ENCODE measurements at regions not wholly inside any gene's neighbourhood (a gene's known extent, or its start where the extent isn't known, plus 50 kb on each side); places are given as distances from the start of the nearest gene placed in this dataset.

GRCh38 chr12:84791444-84791843 lies 121.2 kb downstream of the SLC6A15 start (continued):
- no peak for TF ChIP-seq ASH2L (IDR thresholded peaks at IDR 0.05; ENCODE audit: low read length)
- no peak for TF ChIP-seq POLR2A (IDR thresholded peaks at IDR 0.05; ENCODE audit: control extremely low read depth in 1 of 2, low read depth in 2 of 2, low read length in 2 of 2)
- no peak for TF ChIP-seq MAFK (IDR thresholded peaks at IDR 0.05; ENCODE audit: low read depth, low read length)
- no peak for TF ChIP-seq RBBP5 (IDR thresholded peaks at IDR 0.05; ENCODE audit: borderline replicate concordance, low read depth, low read length)
- TF ChIP-seq RAD21 (IDR thresholded peaks at IDR 0.05 in 1 of 2, conservative IDR thresholded peaks at IDR 0.05 in 1 of 2; ENCODE audit: low read depth in 2 of 2, low read length in 2 of 2), result no peak
- no peak for TF ChIP-seq SP2 (IDR thresholded peaks at IDR 0.05; ENCODE audit: low read length)
- TF ChIP-seq CREB1 (IDR thresholded peaks at IDR 0.05), result no peak
- TF ChIP-seq RXRA (IDR thresholded peaks at IDR 0.05; ENCODE audit: insufficient read depth, low read depth, low read length), result no peak
- no peak for TF ChIP-seq BACH1 (IDR thresholded peaks at IDR 0.05; ENCODE audit: low read length)
- no peak for TF ChIP-seq MAX (IDR thresholded peaks at IDR 0.05)
- TF ChIP-seq HDAC6 (IDR thresholded peaks at IDR 0.05; ENCODE audit: low read depth, low read length), result no peak
- TF ChIP-seq TCF12 (IDR thresholded peaks at IDR 0.05; ENCODE audit: low read depth, low read length), result no peak

Data from H1 (cell line).